PFSK-1 (cell line): ENCODE measurements at regions not wholly inside any gene's neighbourhood (a gene's known extent, or its start where the extent isn't known, plus 50 kb on each side); places are given as distances from the start of the nearest gene placed in this dataset.

ENCODE experiments used
- FOXP2 ChIP-seq: optimal IDR thresholded peaks from 2 replicates; pipeline ENCODE3; 2011; ENCODE audit warnings: borderline replicate concordance, control low read depth, inconsistent platforms; ENCODE audit not compliant: insufficient read depth; ENCODE audit errors: extremely low read length, extremely low read depth
- POLR2AphosphoS5 ChIP-seq: IDR thresholded peaks from 2 replicates; pipeline ENCODE4 v1.6.1; 2012; ENCODE audit warnings: low read depth, mild to moderate bottlenecking, control low read depth, low read length, moderate library complexity
- REST ChIP-seq, 2 experiments: IDR thresholded peaks; 2 replicates each; pipeline versions ENCODE4 v1.6.1 to v1.8.0; 2011 to 2012; ENCODE audit warnings: low read depth in 2 of 2, low read length in 2 of 2, control low read depth in 1 of 2, inconsistent platforms in 1 of 2, mild to moderate bottlenecking in 1 of 2, moderate library complexity in 1 of 2; ENCODE audit not compliant: insufficient read depth in 1 of 2
- SIN3A ChIP-seq: IDR thresholded peaks from 2 replicates; pipeline ENCODE4 v1.6.1; 2012; ENCODE audit warnings: mild to moderate bottlenecking, low read length, moderate library complexity, borderline replicate concordance; ENCODE audit not compliant: insufficient read depth
- TAF1 ChIP-seq: IDR thresholded peaks from 2 replicates; pipeline ENCODE4 v1.6.1; 2012; ENCODE audit warnings: low read length, control low read depth, borderline replicate concordance; ENCODE audit not compliant: insufficient read depth

- TF ChIP-seq REST (IDR thresholded peaks at IDR 0.05; ENCODE audit: insufficient read depth in 1 of 2, low read depth in 2 of 2, low read length in 2 of 2) (no peak), TAF1 (no peak), FOXP2 (no peak), SIN3A (no peak), POLR2AphosphoS5 (no peak)
These were observed 276.2 kb upstream of the TNC start for GRCh38 chr9:115393976-115394775.

GRCh38 chr9:115395511-115396021, 277.6 kb upstream of the TNC start:
- TF ChIP-seq REST (IDR thresholded peaks at IDR 0.05; ENCODE audit: insufficient read depth in 1 of 2, low read depth in 2 of 2, low read length in 2 of 2): no peak

- no peak for TF ChIP-seq REST (IDR thresholded peaks at IDR 0.05; ENCODE audit: insufficient read depth in 1 of 2, low read depth in 2 of 2, low read length in 2 of 2)
- no peak for TF ChIP-seq FOXP2
- TF ChIP-seq TAF1: no peak
- no peak for TF ChIP-seq SIN3A
- TF ChIP-seq POLR2AphosphoS5: no peak
These were observed 278.1 kb upstream of the TNC start for GRCh38 chr9:115396071-115396529.

GRCh38 chr9:115397591-115398312, 279.8 kb upstream of the TNC start:
- no peak for TF ChIP-seq SIN3A
- no peak for TF ChIP-seq POLR2AphosphoS5
- TF ChIP-seq TAF1: no peak
- no peak for TF ChIP-seq FOXP2
- TF ChIP-seq REST (IDR thresholded peaks at IDR 0.05; ENCODE audit: insufficient read depth in 1 of 2, low read depth in 2 of 2, low read length in 2 of 2): no peak
